ENCODE measurements at regions not wholly inside any gene's neighbourhood (a gene's known extent, or its start where the extent isn't known, plus 50 kb on each side); places are given as distances from the start of the nearest gene placed in this dataset.

DNA sequence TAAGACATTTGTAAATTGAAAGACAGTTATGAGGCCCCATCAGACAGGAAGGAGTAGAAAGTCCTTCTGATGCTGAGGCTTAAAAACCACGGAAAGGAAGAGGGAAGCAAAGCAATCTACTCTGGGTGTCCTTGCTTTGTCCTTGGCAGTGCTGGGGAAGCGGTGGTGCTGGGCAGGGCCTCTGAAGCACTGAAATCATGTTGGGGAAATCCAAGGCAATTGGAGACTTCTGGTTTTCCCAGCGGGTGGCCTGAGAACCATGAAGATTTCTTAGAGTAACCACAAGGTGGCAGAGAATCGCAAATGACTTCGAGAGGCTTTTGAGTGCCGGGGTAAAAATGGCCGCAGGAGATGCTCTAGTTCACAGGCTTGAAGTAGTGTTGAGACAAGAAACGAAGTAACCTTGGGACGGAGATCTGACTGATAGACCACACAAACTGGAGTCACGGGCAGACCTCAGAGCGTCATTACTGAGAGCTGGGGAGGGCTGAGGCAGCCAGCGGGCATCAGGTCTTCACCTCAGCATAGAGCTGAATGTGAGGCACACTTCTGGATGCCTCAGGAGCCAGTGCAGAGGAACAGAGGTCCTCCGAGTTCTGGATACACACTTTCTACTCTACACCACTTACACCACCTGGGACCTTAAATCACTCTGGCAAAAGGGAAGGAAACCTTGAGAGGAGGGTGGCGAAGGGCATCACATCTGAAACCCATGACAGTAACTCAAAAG is 130.7 kb upstream of the GPRIN3 start:
- DNase-seq (ENCODE audit: low read depth in 4 of 4, low spot score in 1 of 4), result peak; percentile 18 to 29 (median 22)

DNA sequence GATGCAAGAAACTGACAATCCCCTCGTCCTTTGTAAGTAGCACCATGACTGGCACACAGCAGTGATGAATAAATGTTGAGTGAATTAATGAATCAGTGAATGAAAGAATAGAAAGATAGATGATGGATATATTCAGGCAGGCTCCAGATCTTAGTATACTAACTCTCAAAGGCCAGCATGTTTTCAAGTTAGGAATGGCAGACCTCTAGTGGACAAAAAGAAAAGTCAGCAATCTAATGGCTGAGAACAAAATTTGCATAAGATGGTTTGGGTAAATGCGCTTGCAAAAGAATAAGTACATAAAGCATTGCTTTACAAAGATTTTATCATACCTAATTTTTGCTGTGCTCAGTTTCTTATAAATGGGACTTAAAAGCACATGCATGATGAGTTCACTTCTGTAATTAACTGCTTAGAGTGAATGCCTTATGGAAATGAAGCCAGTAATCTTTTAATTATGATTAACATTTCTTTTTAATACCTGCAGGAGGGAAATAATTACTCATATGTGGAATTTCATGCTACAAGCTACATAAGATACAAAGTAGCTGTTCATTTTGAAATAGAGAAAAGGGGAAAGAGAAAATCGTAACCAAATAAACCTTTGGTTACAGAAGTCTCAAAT is 126.9 kb upstream of the GPRIN3 start:
- DNase-seq (ENCODE audit: low read depth in 4 of 4, low spot score in 1 of 4), result no peak

DNA sequence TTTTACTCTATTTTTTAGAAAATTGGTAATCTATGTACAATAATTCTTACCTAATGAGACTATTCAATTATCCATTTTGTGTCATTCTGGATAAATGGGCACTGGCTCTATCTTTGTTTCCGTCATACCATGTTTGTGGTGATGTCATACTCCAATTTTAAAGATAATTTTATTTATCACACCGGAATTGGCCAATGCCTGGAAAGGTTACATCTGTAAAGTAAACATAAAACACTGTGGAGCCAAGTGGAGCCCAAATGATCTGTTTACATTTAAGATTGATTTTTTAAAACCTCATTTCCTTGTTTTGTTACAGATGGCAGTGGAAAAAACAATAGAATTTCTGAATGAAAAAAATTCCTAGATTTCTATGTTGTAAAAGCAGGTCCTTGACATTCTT is 120.2 kb upstream of the GPRIN3 start:
- no peak for DNase-seq (ENCODE audit: low read depth in 4 of 4, low spot score in 1 of 4)

DNA sequence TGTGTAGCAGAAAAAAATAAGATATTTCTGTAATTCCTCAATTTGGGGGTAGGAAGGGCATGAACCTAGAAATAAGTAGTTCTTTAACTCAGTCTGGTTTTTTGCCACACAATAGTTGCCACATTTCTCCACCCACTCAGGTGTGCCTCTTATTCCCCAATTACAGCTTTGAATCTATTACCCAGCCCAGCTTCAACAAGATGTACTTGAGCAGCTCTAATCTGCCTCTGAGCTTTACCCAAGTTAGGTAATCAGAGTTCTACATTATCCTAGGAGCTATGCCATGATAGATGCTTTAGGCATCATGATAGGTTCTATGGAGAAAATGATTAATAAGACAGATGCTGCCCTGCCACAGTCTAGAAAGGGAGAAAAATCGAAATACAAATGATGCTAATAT is 117.4 kb upstream of the GPRIN3 start:
- no peak for DNase-seq (ENCODE audit: low read depth in 4 of 4, low spot score in 1 of 4)

GRCh38 chr4:89422441-89422990 is 114.9 kb upstream of the GPRIN3 start:
- no peak for DNase-seq (ENCODE audit: low read depth in 4 of 4, low spot score in 1 of 4)

DNA sequence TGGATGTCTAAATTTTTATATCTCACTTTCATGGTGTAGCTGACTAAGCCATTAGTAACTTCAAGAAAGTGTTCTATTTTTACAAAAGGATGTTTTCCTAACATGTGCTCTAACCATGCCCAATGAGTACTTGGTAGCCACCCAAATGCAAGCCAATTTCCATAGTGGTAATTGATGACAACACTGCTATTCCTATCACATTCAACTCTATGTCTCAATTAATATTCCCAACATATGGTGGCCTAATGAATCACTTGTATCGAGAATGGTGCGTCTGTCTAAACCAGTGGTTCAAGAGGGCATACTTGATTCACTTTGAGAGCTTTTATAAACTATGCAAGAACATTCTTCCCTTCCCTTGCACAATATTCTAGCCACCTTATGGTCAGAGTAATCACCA is 112.9 kb upstream of the GPRIN3 start:
- DNase-seq (ENCODE audit: low read depth in 4 of 4, low spot score in 1 of 4), result no peak

DNA sequence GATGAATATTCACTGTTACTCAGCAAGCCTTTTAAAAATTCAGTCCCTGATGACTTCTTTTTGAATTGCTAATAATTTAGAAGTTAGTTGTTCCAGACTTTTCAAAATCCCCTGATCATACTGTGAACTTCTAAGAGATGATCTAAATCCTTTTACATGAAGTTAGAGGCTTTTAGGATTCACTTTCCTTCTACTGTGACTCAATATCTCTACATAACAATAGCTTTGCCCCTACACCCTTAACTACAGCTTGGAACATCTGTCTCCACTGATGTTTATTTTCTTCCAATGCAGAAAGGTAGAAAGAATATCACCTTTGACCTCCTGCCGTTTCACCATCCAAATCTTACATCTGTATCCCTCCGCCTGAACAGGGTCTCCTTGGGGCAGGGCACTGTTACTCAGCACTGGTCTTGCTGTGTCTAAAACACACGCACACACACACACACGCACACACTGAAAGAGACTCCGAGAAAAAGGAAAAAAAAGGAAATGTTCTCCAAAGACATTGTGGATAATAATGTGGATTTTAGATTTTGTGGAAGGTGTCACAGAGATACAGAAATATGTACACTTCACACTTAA is 111.6 kb upstream of the GPRIN3 start:
- DNase-seq (ENCODE audit: low read depth in 4 of 4, low spot score in 1 of 4), result no peak

DNA sequence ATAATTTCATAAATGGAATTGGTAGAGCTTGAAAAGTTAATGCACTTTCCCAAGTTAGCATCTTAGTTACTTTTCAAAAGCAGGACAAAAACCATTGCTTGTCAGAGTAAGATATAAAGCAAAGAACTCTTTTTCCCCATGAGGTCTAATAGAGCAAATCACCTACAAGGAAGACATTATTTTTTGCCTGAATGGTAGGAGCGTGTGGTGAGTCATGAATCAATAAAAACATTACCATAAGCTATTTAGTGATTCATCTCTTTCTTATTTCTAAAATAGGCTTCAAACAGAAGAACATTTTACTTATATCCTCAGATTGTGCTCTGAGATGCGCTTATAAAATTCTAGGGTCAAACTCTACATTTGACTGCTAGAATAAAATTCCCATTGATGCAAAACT is 109.4 kb upstream of the GPRIN3 start:
- DNase-seq (ENCODE audit: low read depth in 4 of 4, low spot score in 1 of 4), result no peak

- no peak for DNase-seq (ENCODE audit: low read depth in 4 of 4, low spot score in 1 of 4)
These were observed 105.9 kb upstream of the GPRIN3 start for GRCh38 chr4:89413518-89413917.

DNA sequence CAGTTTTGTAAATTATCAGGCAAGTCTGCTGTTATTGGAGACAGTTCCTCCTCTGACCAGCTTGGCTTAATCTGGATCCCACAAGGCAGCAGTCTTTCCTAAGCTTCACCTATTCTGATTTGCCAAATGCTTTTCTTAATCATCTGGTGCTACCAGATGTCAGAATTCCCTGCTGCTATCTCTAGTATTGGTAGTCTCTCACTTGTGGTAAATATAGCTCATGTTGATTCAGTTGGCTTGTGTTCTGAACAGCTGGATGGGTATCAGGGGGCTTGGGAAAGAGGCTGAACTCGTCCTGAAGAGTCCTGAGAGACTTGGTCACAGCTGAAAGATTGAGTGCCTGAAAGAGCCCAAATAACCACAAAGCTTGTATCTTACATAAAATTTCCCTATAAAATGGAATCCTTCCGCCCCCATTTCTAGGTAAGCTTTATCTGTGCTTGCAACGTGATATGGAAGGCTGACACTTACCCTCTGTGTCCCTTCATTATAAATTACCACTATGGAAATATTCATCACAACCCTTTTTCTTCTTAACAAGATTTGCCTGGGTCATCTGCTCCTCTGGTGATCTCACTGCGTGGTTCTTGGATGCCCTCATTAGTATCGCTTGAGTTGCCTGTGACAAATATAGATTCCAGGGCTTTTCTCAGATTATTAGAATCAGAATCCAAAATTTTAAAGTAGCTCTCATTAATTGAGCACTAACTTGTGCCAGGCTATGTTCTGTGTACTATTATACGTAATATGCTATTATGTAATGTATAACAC is 104.1 kb upstream of the GPRIN3 start:
- DNase-seq (ENCODE audit: low read depth in 4 of 4, low spot score in 1 of 4), result no peak

- DNase-seq (ENCODE audit: low read depth in 4 of 4, low spot score in 1 of 4), result no peak
These were observed 103.1 kb upstream of the GPRIN3 start for GRCh38 chr4:89410687-89411086.

GRCh38 chr4:89404530-89404929 is 96.9 kb upstream of the GPRIN3 start:
- no peak for DNase-seq (ENCODE audit: low read depth in 4 of 4, low spot score in 1 of 4)

GRCh38 chr4:89403826-89404225 is 96.2 kb upstream of the GPRIN3 start:
- no peak for DNase-seq (ENCODE audit: low read depth in 4 of 4, low spot score in 1 of 4)

- DNase-seq (ENCODE audit: low read depth in 4 of 4, low spot score in 1 of 4), result no peak
These were observed 92.9 kb upstream of the GPRIN3 start for GRCh38 chr4:89400287-89401035.

DNA sequence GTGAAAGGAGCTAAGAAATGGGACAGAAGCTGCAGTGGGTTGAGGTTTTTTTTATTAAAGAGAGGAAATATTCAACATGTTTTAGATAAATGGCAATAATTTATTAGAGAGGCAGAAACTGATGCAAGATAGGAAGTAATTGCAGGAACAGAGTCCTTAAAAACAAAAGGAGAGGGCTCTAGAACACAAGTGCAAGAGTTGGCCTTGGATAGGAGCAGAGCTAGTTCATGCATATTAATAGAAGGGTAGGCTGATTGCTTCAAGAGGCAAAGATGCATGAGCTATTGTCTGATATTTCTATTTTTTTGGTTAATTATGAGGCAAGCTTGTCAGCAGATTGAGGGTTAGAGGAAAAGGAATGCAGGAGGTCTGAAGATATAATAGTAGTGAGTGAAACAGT is 91.0 kb upstream of the GPRIN3 start:
- DNase-seq (ENCODE audit: low read depth in 4 of 4, low spot score in 1 of 4), result no peak

DNA sequence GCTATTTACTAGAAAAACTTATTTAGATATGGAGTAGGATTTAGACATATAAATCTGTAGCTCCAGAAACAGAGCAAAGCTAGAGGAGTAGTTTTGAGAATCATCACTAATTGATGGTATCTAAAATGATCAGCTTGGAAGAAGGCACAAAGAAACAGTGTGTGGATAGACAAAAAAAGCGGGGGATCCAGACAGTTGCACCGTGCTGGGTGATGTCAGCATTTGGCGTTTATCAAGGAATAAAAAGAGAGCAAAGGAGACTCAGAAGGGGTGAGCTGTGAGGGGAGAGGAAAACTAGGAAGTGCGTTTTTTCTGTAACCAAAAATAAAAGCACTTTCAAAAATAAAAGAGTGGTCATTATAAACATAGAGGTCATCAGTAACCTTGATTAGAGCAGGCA is 90.5 kb upstream of the GPRIN3 start:
- DNase-seq (ENCODE audit: low read depth in 4 of 4, low spot score in 1 of 4), result no peak

- DNase-seq (ENCODE audit: low read depth in 4 of 4, low spot score in 1 of 4), result no peak
These were observed 89.8 kb upstream of the GPRIN3 start for GRCh38 chr4:89397441-89397840.

- no peak for DNase-seq (ENCODE audit: low read depth in 4 of 4, low spot score in 1 of 4)
These were observed 74.8 kb upstream of the GPRIN3 start for GRCh38 chr4:89382439-89382838.

DNA sequence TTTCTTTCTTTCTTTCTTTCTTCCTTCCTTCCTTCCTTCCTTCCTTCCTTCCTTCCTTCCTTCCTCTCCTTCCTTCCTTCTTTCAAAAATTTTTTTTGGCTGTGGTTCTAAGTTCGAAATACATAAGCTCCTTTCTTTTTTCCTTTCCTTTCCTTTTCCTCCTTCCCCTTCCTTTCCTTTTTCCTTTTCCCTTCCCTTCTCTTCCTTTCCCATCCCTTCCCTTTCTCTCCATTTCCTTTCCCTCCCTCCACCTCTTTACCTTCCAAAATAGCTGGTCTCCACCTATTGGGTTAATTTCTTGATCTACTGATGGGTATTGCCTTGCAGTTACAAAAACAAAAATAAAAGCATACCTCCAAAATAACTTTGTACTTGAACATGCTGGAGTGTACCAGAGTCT is 73.4 kb upstream of the GPRIN3 start:
- DNase-seq (ENCODE audit: low read depth in 4 of 4, low spot score in 1 of 4), result no peak

DNA sequence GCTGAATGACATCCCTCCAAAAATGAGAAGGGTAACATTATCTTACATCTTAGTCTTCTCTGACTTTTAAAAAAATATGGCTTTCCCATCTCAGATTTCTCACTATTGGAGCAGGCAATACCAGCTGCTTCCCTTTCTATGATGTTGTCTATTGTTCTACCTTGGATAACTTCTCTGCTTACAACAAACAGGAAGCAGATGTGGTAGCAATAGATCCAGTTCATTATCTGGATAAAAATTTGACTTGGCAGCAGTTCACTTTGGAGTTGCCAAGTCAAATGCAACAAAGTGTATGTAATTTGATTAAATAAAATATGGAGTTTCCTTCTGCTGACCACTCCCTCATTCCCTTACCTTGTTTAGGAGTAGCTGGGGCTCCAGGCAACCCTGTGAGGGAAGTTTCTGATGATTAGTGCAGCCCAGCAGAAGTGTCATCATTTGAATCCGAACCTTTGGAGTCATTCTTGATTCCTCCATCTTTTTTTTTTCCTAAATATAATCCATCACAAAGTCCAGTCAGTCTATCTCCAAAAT is 72.0 kb upstream of the GPRIN3 start:
- DNase-seq (ENCODE audit: low read depth in 4 of 4, low spot score in 1 of 4), result no peak

GRCh38 chr4:89373394-89373793 is 65.8 kb upstream of the GPRIN3 start:
- DNase-seq (ENCODE audit: low read depth in 4 of 4, low spot score in 1 of 4), result no peak

Measured in stimulated activated CD4-positive, alpha-beta T cell treated with anti-CD3 and anti-CD28 coated beads, Interleukin-1b, Interleukin-23, amount 100 ng/mL, for 24 hours (primary cell).